ENCODE measurements at regions not wholly inside any gene's neighbourhood (a gene's known extent, or its start where the extent isn't known, plus 50 kb on each side); places are given as distances from the start of the nearest gene placed in this dataset.

GRCh38 chr15:70407336-70407670, 309.6 kb upstream of the TLE3 start:
- no peak overlapping the region for H3K4me3 ChIP-seq (replicated peaks in 1 of 4; ENCODE audit: control extremely low read depth in 1 of 4, insufficient read depth in 1 of 4, low read depth in 3 of 4, low read length in 4 of 4)
- no peak overlapping the region for H3K27ac ChIP-seq (ENCODE audit: insufficient read depth, low read length)
- no peaks in the 10 kb centered on the region for H3K9me3 ChIP-seq (ENCODE audit: control insufficient read depth, insufficient read depth, low read depth, low read length)
- peaks cover 23% of the 10 kb centered on the region for H3K27me3 ChIP-seq (ENCODE audit: control insufficient read depth, insufficient read depth, low read length)
- H4K20me1 ChIP-seq (ENCODE audit: control insufficient read depth, extremely low read depth, insufficient read depth, low read length): no peaks in the 10 kb centered on the region
- TF ChIP-seq CTCF (conservative IDR thresholded peaks at IDR 0.05 in 1 of 2, IDR thresholded peaks at IDR 0.05 in 1 of 2; ENCODE audit: low read depth in 1 of 2, low read length in 2 of 2): no peak
- no peak for TF ChIP-seq EZH2 (IDR thresholded peaks at IDR 0.05; ENCODE audit: low read length, missing control alignments)
- H3K36me3 ChIP-seq (ENCODE audit: control insufficient read depth, insufficient read depth, low read length): no peaks in the 10 kb centered on the region
- no peaks in the 10 kb centered on the region for H3K4me1 ChIP-seq (ENCODE audit: control insufficient read depth, extremely low read depth, insufficient read depth, low read length)
- no peak for DNase-seq (ENCODE audit: low read depth in 2 of 2)
- no peak overlapping the region for H3K9ac ChIP-seq (ENCODE audit: insufficient read depth, low read length)
- H3K79me2 ChIP-seq (ENCODE audit: control insufficient read depth, insufficient read depth, low read length): no peaks in the 10 kb centered on the region
- H3K4me2 ChIP-seq (ENCODE audit: extremely low read depth, insufficient read depth, low read length): no peak overlapping the region
- H2AFZ ChIP-seq (ENCODE audit: low read length): no peak overlapping the region

DNA sequence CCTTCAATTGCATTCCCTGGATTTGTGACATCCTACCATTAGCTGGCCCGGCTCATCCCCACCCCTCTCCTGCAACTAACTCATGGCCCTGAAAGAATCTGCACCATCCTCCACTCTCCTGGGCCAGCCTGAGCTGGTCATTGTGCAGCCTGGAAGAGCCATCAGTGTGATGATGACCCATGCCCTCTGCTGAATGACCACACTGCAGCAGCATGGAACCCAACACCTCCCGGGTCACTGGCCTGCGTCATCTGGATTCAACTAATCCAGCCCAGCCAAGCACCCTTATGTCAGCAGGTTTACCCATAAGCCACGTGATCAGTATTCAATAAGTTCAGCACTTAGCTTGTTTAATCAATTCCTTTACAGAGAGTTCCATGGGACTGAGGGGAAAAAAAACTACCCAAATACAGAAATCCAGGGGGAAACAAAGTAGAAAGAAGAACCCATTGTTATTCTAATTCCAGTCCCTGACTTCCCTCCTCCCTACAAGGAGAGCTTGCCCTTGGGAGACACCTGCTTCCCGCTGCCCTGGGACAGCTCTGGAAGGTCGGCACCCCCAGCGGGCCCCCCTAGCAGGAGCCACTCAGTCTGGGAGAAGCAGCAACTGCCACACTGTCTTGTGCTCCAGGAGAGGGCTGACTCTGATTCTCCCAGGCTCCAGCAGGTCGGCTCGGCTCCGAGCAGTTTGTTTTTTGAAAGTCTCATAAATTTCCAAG, 309.1 kb upstream of the TLE3 start:
- no peak for DNase-seq (ENCODE audit: low read depth in 2 of 2)
- no peaks in the 10 kb centered on the region for H3K9me3 ChIP-seq (ENCODE audit: control insufficient read depth, insufficient read depth, low read depth, low read length)
- H3K9ac ChIP-seq (ENCODE audit: insufficient read depth, low read length): no peak overlapping the region

DNA sequence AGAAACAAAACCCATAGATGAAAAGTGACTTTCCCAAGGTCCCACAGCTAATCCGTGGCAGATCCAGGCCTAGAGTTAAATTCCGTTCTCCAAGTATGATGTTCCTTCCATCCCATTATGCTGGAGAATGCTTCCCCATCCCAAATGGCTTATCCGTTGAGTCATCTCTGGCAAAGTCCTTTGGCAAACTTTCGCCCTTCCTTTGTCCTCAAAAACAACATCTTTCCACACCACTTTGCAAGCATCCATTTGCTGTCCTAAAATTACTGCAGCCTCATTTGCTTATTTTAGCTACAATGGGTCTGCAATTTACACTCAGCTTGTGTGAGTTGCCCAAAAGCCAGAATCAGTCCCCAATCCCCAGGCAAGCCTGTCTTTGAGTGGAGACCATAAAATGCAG, 304.0 kb upstream of the TLE3 start:
- peak in 1 of 2 donors; percentile 14 for DNase-seq (ENCODE audit: low read depth in 2 of 2)
- TF ChIP-seq CTCF (conservative IDR thresholded peaks at IDR 0.05 in 1 of 2, IDR thresholded peaks at IDR 0.05 in 1 of 2; ENCODE audit: low read depth in 1 of 2, low read length in 2 of 2): no peak

More for the DNA sequence above, 309.1 kb upstream of the TLE3 start:
- Histone ChIP-seq H3K36me3 (ENCODE audit: control insufficient read depth, insufficient read depth, low read length) (no peaks in the 10 kb centered on the region), H3K4me1 (ENCODE audit: control insufficient read depth, extremely low read depth, insufficient read depth, low read length) (no peaks in the 10 kb centered on the region), H3K4me3 (replicated peaks in 1 of 4; ENCODE audit: control extremely low read depth in 1 of 4, insufficient read depth in 1 of 4, low read depth in 3 of 4, low read length in 4 of 4) (no peak overlapping the region), H3K27me3 (ENCODE audit: control insufficient read depth, insufficient read depth, low read length) (peaks cover 27% of the 10 kb centered on the region), H2AFZ (ENCODE audit: low read length) (no peak overlapping the region), H4K20me1 (ENCODE audit: control insufficient read depth, extremely low read depth, insufficient read depth, low read length) (no peaks in the 10 kb centered on the region), H3K27ac (ENCODE audit: insufficient read depth, low read length) (no peak overlapping the region), H3K79me2 (ENCODE audit: control insufficient read depth, insufficient read depth, low read length) (no peaks in the 10 kb centered on the region), H3K4me2 (ENCODE audit: extremely low read depth, insufficient read depth, low read length) (no peak overlapping the region)
- TF ChIP-seq EZH2 (IDR thresholded peaks at IDR 0.05; ENCODE audit: low read length, missing control alignments): no peak
- no peak for TF ChIP-seq CTCF (conservative IDR thresholded peaks at IDR 0.05 in 1 of 2, IDR thresholded peaks at IDR 0.05 in 1 of 2; ENCODE audit: low read depth in 1 of 2, low read length in 2 of 2)

More for the DNA sequence above, 304.0 kb upstream of the TLE3 start:
- Histone ChIP-seq H3K27ac (ENCODE audit: insufficient read depth, low read length) (no peak overlapping the region), H3K27me3 (ENCODE audit: control insufficient read depth, insufficient read depth, low read length) (peaks cover 21% of the 10 kb centered on the region), H3K4me3 (replicated peaks in 1 of 4; ENCODE audit: control extremely low read depth in 1 of 4, insufficient read depth in 1 of 4, low read depth in 3 of 4, low read length in 4 of 4) (no peak overlapping the region), H3K36me3 (ENCODE audit: control insufficient read depth, insufficient read depth, low read length) (no peaks in the 10 kb centered on the region), H3K4me2 (ENCODE audit: extremely low read depth, insufficient read depth, low read length) (no peak overlapping the region), H4K20me1 (ENCODE audit: control insufficient read depth, extremely low read depth, insufficient read depth, low read length) (no peaks in the 10 kb centered on the region), H2AFZ (ENCODE audit: low read length) (no peak overlapping the region), H3K9me3 (ENCODE audit: control insufficient read depth, insufficient read depth, low read depth, low read length) (no peaks in the 10 kb centered on the region), H3K9ac (ENCODE audit: insufficient read depth, low read length) (no peak overlapping the region), H3K79me2 (ENCODE audit: control insufficient read depth, insufficient read depth, low read length) (no peaks in the 10 kb centered on the region), H3K4me1 (ENCODE audit: control insufficient read depth, extremely low read depth, insufficient read depth, low read length) (no peaks in the 10 kb centered on the region)
